Lower lobe of right lung (tissue), 2 donors: ENCODE measurements at regions not wholly inside any gene's neighbourhood (a gene's known extent, or its start where the extent isn't known, plus 50 kb on each side); places are given as distances from the start of the nearest gene placed in this dataset.
"Not testable (repeated sequence)": the region's sequence is repeated elsewhere in the genome, so short reads cannot be mapped to it uniquely, and the experiment has no call there.

Experiments
- ATAC-seq, 2 donors: fragments of 200-7000 bp; cut with Tn5 transposase; one replicate each; pipeline ENCODE4 v1.9.1; 2020 to 2022; ENCODE audit warnings: mild to moderate bottlenecking in 2 of 2, moderate library complexity in 2 of 2
- DNase-seq: peaks from one replicate; pipeline ENCODE4 v3.0.0-alpha.2; 2020
- H3K27ac ChIP-seq: fragments of 200-600 bp; one replicate; pipeline ENCODE4 v1.8.0; 2022
- H3K27me3 ChIP-seq: fragments of 200-600 bp; one replicate; pipeline ENCODE4 v1.8.0; 2022; ENCODE audit warnings: low read depth
- H3K36me3 ChIP-seq: fragments of 200-600 bp; one replicate; pipeline ENCODE4 v1.8.0; 2022; ENCODE audit warnings: mild to moderate bottlenecking
- H3K4me1 ChIP-seq: fragments of 200-600 bp; one replicate; pipeline ENCODE4 v1.8.0; 2022
- H3K4me3 ChIP-seq: fragments of 200-600 bp; one replicate; pipeline ENCODE4 v1.8.0; 2022; ENCODE audit warnings: mild to moderate bottlenecking
- H3K9me3 ChIP-seq: fragments of 200-600 bp; one replicate; pipeline ENCODE4 v1.8.0; 2022
- CTCF ChIP-seq: fragments of 200-600 bp; IDR thresholded peaks from one replicate; pipeline ENCODE4 v1.8.0; 2022; ENCODE audit warnings: antibody characterized with exemption, mild to moderate bottlenecking
- intact Hi-C: fragments of 100-400 bp; cut with DNase I; formaldehyde crosslinking; loops from one replicate; pipeline ENCODE4 v1.11.0; 2022
- donor health status: DM: no; HTN: yes; CAD: no; lungs with severe emphysema.

GRCh38 chr17:77632619-77633018, 325.9 kb upstream of the TNRC6C start:
- TF ChIP-seq CTCF: no peak
- Histone ChIP-seq H3K27ac (no peak overlapping the region), H3K27me3 (peaks cover 6% of the 10 kb centered on the region), H3K9me3 (no peaks in the 10 kb centered on the region), H3K4me1 (no peaks in the 10 kb centered on the region), H3K4me3 (no peak overlapping the region), H3K36me3 (no peaks in the 10 kb centered on the region)
- DNase-seq (no peak), ATAC-seq (no peak)
- intact Hi-C loops: no loop called here

- Histone ChIP-seq H3K4me3 (no peak overlapping the region), H3K4me1 (no peaks in the 10 kb centered on the region), H3K36me3 (no peaks in the 10 kb centered on the region), H3K27ac (no peak overlapping the region), H3K9me3 (no peaks in the 10 kb centered on the region), H3K27me3 (peaks cover 20% of the 10 kb centered on the region)
- intact Hi-C loops: no loop called here
- TF ChIP-seq CTCF: no peak
- DNase-seq (no peak), ATAC-seq (no peak)
These were observed 323.8 kb upstream of the TNRC6C start for GRCh38 chr17:77634710-77635109.

GRCh38 chr17:77635176-77635575, 323.3 kb upstream of the TNRC6C start:
- no peak for TF ChIP-seq CTCF
- Histone ChIP-seq H3K9me3 (no peaks in the 10 kb centered on the region), H3K4me1 (no peaks in the 10 kb centered on the region), H3K4me3 (no peak overlapping the region), H3K27ac (no peak overlapping the region), H3K36me3 (no peaks in the 10 kb centered on the region), H3K27me3 (peaks cover 20% of the 10 kb centered on the region)
- no peak for ATAC-seq
- intact Hi-C loops: no loop called here
- DNase-seq: no peak

GRCh38 chr17:77635785-77636184, 322.7 kb upstream of the TNRC6C start:
- not testable (repeated sequence) for H3K36me3 ChIP-seq

GRCh38 chr17:77636835-77637817, 321.4 kb upstream of the TNRC6C start:
- Histone ChIP-seq H3K27me3 (peaks cover 20% of the 10 kb centered on the region), H3K4me3 (no peak overlapping the region), H3K27ac (no peak overlapping the region), H3K4me1 (no peaks in the 10 kb centered on the region), H3K36me3 (no peaks in the 10 kb centered on the region), H3K9me3 (no peaks in the 10 kb centered on the region)
- DNase-seq (no peak), ATAC-seq (no peak)
- intact Hi-C loops: no loop called here
- TF ChIP-seq CTCF: no peak

More at GRCh38 chr17:77635785-77636184, 322.7 kb upstream of the TNRC6C start:
- intact Hi-C loops, H3K27ac ChIP-seq, H3K4me1 ChIP-seq, DNase-seq, H3K9me3 ChIP-seq, ATAC-seq, H3K4me3 ChIP-seq: not testable (repeated sequence)
- H3K27me3 ChIP-seq: peaks cover 20% of the 10 kb centered on the region
